ENCODE measurements at regions not wholly inside any gene's neighbourhood (a gene's known extent, or its start where the extent isn't known, plus 50 kb on each side); places are given as distances from the start of the nearest gene placed in this dataset.
"Not testable (repeated sequence)": the region's sequence is repeated elsewhere in the genome, so short reads cannot be mapped to it uniquely, and the experiment has no call there.

DNA sequence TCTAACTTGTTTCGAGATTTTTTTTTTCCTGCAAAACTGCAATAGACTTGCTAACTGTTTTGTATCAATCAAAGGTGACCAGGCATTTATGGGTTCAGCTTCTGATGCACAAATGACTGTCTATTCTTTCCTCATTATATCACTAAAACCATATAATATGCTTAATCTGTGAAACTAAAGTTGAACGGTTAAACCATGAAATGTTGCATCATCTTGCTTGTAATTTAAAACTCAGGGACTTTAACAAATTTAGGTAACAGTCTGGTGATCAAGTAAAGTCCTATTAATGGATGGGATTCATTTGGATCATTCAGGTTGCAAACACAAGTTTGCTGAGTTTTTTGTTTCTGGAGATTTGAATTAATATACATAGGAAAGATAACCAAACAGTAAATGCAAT lies 232.0 kb upstream of the LUZP2 start:
- DNase-seq (no peak), ATAC-seq (replicated peaks in 1 of 2) (no peak)
- H3K4me1 Mint-ChIP-seq (ENCODE audit: low read depth): no peaks in the 10 kb centered on the region
- peaks cover 5 to 8% of the 10 kb centered on the region in 2 donors for H3K9me3 Mint-ChIP-seq
- H3K27me3 Mint-ChIP-seq (ENCODE audit: low read depth): no peaks in the 10 kb centered on the region
- no peaks in the 10 kb centered on the region for H3K36me3 Mint-ChIP-seq (ENCODE audit: insufficient read depth in 2 of 2)
- H3K4me3 Mint-ChIP-seq: no peak overlapping the region
- no peak overlapping the region for H3K27ac Mint-ChIP-seq

DNA sequence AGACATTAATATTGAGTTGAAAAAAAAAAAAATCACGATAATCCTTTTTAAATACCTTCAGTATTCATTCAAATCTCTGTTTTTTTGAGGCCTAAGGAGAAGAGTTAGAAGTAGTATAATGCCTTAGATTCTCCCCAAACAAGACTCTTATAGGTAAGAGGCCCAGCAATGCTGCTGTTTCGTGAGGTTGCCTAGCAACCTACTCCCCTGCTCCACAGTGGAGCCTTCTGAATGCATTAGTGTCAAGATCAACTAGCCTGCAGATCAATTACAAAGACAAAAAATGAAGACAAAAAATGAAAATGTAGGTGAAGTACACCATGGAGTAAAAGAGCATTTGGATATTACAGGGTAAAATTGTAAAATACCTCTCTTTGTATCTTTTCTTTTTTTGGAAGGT lies 229.8 kb upstream of the LUZP2 start:
- no peak overlapping the region for H3K27ac Mint-ChIP-seq
- no peak overlapping the region for H3K4me3 Mint-ChIP-seq
- no peaks in the 10 kb centered on the region for H3K36me3 Mint-ChIP-seq (ENCODE audit: insufficient read depth in 2 of 2)
- peaks cover 5 to 11% of the 10 kb centered on the region in 2 donors for H3K9me3 Mint-ChIP-seq
- DNase-seq: no peak
- no peaks in the 10 kb centered on the region for H3K27me3 Mint-ChIP-seq (ENCODE audit: low read depth)
- no peaks in the 10 kb centered on the region for H3K4me1 Mint-ChIP-seq (ENCODE audit: low read depth)
- ATAC-seq (replicated peaks in 1 of 2): no peak

DNA sequence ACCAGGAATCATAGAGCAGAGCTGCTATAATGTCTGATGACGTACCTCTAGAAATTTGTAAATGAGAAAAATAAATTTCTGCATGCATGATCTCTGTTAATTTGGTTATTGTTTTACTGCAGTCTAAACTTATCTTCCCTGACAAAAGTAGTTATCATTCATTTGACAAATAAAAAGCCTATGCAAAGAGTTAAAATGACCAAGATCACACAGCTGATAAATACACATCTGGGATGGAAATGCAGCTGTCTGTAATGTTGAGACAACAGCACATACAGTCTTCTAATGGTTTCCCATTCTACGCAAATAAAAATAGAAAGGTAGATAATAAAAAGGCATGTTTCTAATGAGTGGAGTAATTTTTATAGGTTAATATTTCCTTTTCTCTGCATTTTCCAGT lies 225.1 kb upstream of the LUZP2 start:
- Mint-ChIP-seq H3K27me3 (ENCODE audit: low read depth) (no peaks in the 10 kb centered on the region), H3K9me3 (peaks cover 11 to 12% of the 10 kb centered on the region in 2 donors), H3K36me3 (ENCODE audit: insufficient read depth in 2 of 2) (peaks cover 0 to 2% of the 10 kb centered on the region in 2 donors), H3K4me3 (no peak overlapping the region), H3K4me1 (ENCODE audit: low read depth) (no peaks in the 10 kb centered on the region), H3K27ac (no peak overlapping the region)
- ATAC-seq (replicated peaks in 1 of 2) (no peak), DNase-seq (no peak)

- H3K4me3 Mint-ChIP-seq; H3K9me3 Mint-ChIP-seq; H3K36me3 Mint-ChIP-seq (ENCODE audit: insufficient read depth in 2 of 2); H3K27me3 Mint-ChIP-seq (ENCODE audit: low read depth); H3K27ac Mint-ChIP-seq; DNase-seq; ATAC-seq (replicated peaks in 1 of 2); H3K4me1 Mint-ChIP-seq (ENCODE audit: low read depth): not testable (repeated sequence)
These were observed 222.6 kb upstream of the LUZP2 start for GRCh38 chr11:24274214-24274781.

DNA sequence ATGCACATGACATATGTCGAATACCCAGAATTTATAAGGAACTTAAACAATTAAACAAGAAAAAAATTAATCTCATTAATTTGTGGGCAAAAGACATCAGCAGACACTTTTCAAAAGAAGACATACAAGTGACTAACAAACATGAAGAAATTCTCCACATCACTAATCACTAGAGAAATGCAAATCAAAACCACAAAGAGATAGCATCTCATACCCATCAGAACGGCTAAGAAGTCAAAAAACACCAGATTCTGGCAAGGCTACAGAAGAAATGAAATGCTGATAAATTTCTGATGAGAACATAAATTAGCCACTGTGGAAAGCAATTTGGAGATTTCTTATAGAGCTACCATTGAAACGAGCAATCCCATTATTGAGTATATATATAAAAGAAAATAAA lies 210.6 kb upstream of the LUZP2 start:
- Mint-ChIP-seq H3K36me3 (ENCODE audit: insufficient read depth in 2 of 2) (peaks cover 0 to 2% of the 10 kb centered on the region in 2 donors), H3K27ac (no peak overlapping the region), H3K27me3 (ENCODE audit: low read depth) (no peaks in the 10 kb centered on the region), H3K4me1 (ENCODE audit: low read depth) (no peaks in the 10 kb centered on the region), H3K4me3 (no peak overlapping the region), H3K9me3 (peaks cover 13 to 20% of the 10 kb centered on the region in 2 donors)
- DNase-seq (no peak), ATAC-seq (replicated peaks in 1 of 2) (no peak)

DNA sequence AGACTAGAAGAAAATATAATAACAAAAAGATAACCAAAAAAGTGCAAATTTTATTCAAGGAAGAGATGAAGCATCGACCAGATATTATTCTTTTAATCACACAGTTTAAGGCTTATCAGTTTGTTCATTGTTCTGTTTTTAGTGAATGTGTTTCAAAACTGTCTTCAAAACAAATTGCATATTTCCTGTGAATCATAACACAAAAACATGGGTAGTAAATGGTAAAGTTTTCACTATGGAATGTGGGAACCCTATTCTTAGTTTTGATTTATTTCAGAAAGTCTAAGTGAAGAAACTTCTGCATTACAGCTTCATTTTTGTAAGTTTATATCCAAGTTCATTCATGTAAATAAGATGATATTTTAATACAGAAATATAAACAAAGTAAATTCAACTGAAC lies 207.6 kb upstream of the LUZP2 start:
- H3K4me3 Mint-ChIP-seq: no peak overlapping the region
- peaks cover 0 to 2% of the 10 kb centered on the region in 2 donors for H3K36me3 Mint-ChIP-seq (ENCODE audit: insufficient read depth in 2 of 2)
- DNase-seq (no peak), ATAC-seq (replicated peaks in 1 of 2) (no peak)
- H3K27ac Mint-ChIP-seq: no peak overlapping the region
- no peaks in the 10 kb centered on the region for H3K27me3 Mint-ChIP-seq (ENCODE audit: low read depth)
- peaks cover 12 to 18% of the 10 kb centered on the region in 2 donors for H3K9me3 Mint-ChIP-seq
- no peaks in the 10 kb centered on the region for H3K4me1 Mint-ChIP-seq (ENCODE audit: low read depth)

DNA sequence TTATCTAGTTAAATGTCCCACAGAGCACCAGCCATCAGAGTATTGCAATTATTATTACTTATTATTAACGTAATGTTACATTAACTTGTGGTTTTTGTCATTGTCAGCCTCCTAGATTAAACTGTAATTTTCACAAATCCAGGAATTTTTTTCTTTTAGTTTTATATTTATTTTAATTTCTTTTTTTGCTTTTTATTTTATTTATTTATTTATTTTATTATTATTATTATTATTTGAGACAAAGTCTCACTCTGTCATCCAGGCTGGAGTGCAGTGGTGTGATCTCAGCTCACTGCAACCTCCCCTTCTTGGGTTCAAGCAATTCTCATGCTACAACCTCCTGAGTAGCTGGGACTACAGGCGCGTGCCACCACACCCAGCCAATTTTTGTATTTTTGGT lies 202.9 kb upstream of the LUZP2 start:
- H3K36me3 Mint-ChIP-seq (ENCODE audit: insufficient read depth in 2 of 2): peaks cover 0 to 2% of the 10 kb centered on the region in 2 donors
- no peak for DNase-seq
- peaks cover 0 to 11% of the 10 kb centered on the region in 2 donors for H3K9me3 Mint-ChIP-seq
- H3K27ac Mint-ChIP-seq: no peak overlapping the region
- no peak for ATAC-seq (replicated peaks in 1 of 2)
- no peaks in the 10 kb centered on the region for H3K27me3 Mint-ChIP-seq (ENCODE audit: low read depth)
- no peak overlapping the region for H3K4me3 Mint-ChIP-seq
- no peaks in the 10 kb centered on the region for H3K4me1 Mint-ChIP-seq (ENCODE audit: low read depth)

DNA sequence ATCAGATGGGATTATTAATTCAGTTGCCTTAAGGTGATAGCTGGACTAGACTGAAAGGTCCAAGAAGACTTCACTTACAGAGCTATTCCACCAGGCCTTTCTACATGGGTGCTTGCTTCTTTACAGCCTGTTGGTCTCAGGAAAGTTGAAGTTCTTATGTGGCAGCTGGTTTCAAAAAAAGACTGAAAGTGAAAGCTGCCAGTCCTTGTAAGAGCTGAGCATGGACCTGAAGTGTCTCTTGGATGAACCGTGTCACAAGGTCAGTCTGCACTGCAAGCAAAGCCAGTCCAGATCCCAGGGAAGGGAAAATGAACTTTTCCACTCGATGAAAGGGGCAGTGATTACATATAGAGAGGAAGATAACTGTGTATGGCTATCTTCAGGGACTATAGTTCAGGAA lies 201.5 kb upstream of the LUZP2 start:
- DNase-seq: no peak
- Mint-ChIP-seq H3K27ac (no peak overlapping the region), H3K9me3 (peaks cover 2 to 14% of the 10 kb centered on the region in 2 donors), H3K4me1 (ENCODE audit: low read depth) (no peaks in the 10 kb centered on the region), H3K4me3 (no peak overlapping the region), H3K27me3 (ENCODE audit: low read depth) (no peaks in the 10 kb centered on the region), H3K36me3 (ENCODE audit: insufficient read depth in 2 of 2) (peaks cover 0 to 2% of the 10 kb centered on the region in 2 donors)
- ATAC-seq (replicated peaks in 1 of 2): no peak

DNA sequence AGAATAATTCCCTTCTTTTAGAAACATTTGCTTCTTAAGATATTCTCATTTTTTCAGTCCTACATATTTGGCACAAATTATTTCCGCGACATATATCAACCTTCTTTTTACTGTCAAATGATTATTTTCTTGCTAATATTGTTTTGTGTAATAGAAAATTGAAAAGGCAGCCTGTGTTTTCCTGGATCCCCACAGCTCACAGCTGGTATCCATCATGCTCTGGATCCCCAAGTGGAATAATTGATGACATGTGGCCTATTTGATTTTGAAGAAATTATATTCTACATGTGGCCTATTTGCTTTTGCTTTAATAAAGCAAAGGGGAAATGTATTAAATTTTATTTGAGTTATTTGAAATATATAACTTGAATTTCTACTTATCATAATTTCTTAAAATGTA lies 199.4 kb upstream of the LUZP2 start:
- ATAC-seq (replicated peaks in 1 of 2): no peak
- DNase-seq: no peak
- peaks cover 0 to 2% of the 10 kb centered on the region in 2 donors for H3K36me3 Mint-ChIP-seq (ENCODE audit: insufficient read depth in 2 of 2)
- H3K9me3 Mint-ChIP-seq: peaks cover 4 to 18% of the 10 kb centered on the region in 2 donors
- no peaks in the 10 kb centered on the region for H3K27me3 Mint-ChIP-seq (ENCODE audit: low read depth)
- H3K27ac Mint-ChIP-seq: no peak overlapping the region
- H3K4me1 Mint-ChIP-seq (ENCODE audit: low read depth): no peaks in the 10 kb centered on the region
- no peak overlapping the region for H3K4me3 Mint-ChIP-seq

DNA sequence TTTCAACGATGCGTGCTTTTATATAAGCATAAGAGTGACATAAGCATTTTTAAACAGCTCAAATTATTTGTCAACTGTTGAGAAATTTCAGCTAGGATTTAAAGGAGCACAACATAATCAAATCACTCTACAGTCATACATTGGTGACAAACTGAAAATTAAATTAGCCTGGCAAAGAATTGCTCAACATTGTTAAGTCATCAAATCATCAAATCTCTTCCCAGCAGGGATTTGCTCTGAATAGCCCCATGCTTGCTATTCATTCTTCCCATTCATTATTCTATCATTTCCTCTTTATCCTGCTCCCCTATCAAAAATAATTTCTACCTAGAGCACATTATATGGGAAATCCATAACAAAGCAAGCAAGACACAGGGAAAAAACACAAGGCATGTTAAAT lies 198.7 kb upstream of the LUZP2 start:
- DNase-seq: no peak
- Mint-ChIP-seq H3K27me3 (ENCODE audit: low read depth) (no peaks in the 10 kb centered on the region), H3K9me3 (peaks cover 4 to 11% of the 10 kb centered on the region in 2 donors), H3K4me1 (ENCODE audit: low read depth) (no peaks in the 10 kb centered on the region), H3K27ac (no peak overlapping the region), H3K4me3 (no peak overlapping the region), H3K36me3 (ENCODE audit: insufficient read depth in 2 of 2) (peaks cover 0 to 2% of the 10 kb centered on the region in 2 donors)
- ATAC-seq (replicated peaks in 1 of 2): no peak

- peaks cover 4 to 11% of the 10 kb centered on the region in 2 donors for H3K9me3 Mint-ChIP-seq
- ATAC-seq (replicated peaks in 1 of 2) (no peak), DNase-seq (no peak)
- no peaks in the 10 kb centered on the region for H3K4me1 Mint-ChIP-seq (ENCODE audit: low read depth)
- no peak overlapping the region for H3K27ac Mint-ChIP-seq
- no peak overlapping the region for H3K4me3 Mint-ChIP-seq
- H3K36me3 Mint-ChIP-seq (ENCODE audit: insufficient read depth in 2 of 2): peaks cover 2 to 3% of the 10 kb centered on the region in 2 donors
- H3K27me3 Mint-ChIP-seq (ENCODE audit: low read depth): no peaks in the 10 kb centered on the region
These were observed 184.9 kb upstream of the LUZP2 start for GRCh38 chr11:24311974-24312373.

DNA sequence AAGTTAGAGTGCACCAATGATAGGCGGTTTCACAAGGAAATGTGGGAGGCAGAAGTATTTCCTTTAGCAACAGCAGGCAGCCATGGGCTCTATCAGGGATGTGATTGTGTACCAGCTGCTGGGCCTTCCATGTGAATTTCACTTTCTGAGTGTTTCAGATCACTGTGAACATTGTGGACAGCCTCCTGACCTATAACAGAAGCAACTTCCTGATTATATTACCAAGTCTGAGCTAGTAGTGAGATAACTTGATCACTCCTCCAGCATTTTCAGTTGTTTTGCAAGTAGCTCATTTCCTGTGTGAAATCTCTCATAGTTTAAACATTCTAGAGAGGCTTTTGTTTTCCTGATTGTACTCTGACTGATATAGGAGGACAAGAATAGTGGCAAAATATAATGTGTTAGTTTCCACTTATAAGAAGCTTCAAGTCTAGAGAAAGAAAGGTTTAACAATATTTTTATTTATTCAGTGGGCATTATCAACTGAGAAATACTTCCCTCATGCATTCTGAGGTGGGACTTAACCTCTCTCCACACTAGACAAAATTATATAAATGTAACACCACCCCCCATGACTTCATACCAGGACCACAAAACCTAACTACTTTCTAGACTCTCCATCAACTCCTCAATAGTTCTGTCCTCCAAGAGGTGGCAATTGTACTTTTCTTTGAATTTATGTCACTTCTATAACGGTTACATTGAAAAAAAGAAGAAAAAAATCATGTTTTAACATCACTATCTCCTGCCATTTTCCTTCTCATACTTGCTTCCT lies 184.2 kb upstream of the LUZP2 start:
- no peak for ATAC-seq (replicated peaks in 1 of 2)
- H3K27ac Mint-ChIP-seq: no peak overlapping the region
- peaks cover 2 to 3% of the 10 kb centered on the region in 2 donors for H3K36me3 Mint-ChIP-seq (ENCODE audit: insufficient read depth in 2 of 2)
- peaks cover 5 to 13% of the 10 kb centered on the region in 2 donors for H3K9me3 Mint-ChIP-seq
- H3K27me3 Mint-ChIP-seq (ENCODE audit: low read depth): no peaks in the 10 kb centered on the region
- H3K4me3 Mint-ChIP-seq: no peak overlapping the region
- no peak for DNase-seq
- H3K4me1 Mint-ChIP-seq (ENCODE audit: low read depth): no peaks in the 10 kb centered on the region

DNA sequence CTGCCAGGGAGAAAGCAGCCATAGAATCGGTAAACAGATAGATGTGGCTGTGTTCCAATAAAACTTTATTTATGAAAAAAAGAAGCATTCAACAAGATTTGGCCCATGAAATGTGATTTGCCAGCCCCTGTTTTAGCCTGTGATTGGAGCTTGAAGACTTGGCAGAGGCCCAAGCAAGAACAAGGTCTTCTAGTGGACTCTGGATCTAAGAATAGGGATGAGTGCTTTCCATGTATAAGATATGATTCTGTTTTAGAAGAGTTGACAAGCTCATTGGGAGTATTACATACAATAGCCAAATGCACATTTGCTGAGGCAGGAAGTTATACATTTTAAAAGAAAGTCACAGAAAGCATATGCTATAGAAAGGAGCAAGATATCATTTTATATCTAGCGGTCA lies 175.6 kb upstream of the LUZP2 start:
- Mint-ChIP-seq H3K9me3 (peaks cover 7 to 9% of the 10 kb centered on the region in 2 donors), H3K27ac (no peak overlapping the region), H3K27me3 (ENCODE audit: low read depth) (no peaks in the 10 kb centered on the region), H3K4me1 (ENCODE audit: low read depth) (no peaks in the 10 kb centered on the region), H3K4me3 (no peak overlapping the region), H3K36me3 (ENCODE audit: insufficient read depth in 2 of 2) (no peaks in the 10 kb centered on the region)
- ATAC-seq (replicated peaks in 1 of 2) (no peak), DNase-seq (no peak)

GRCh38 chr11:24324211-24324610 lies 172.6 kb upstream of the LUZP2 start:
- Mint-ChIP-seq H3K9me3 (peaks cover 0 to 7% of the 10 kb centered on the region in 2 donors), H3K4me3 (no peak overlapping the region), H3K4me1 (ENCODE audit: low read depth) (no peaks in the 10 kb centered on the region), H3K27ac (no peak overlapping the region), H3K36me3 (ENCODE audit: insufficient read depth in 2 of 2) (no peaks in the 10 kb centered on the region), H3K27me3 (ENCODE audit: low read depth) (no peaks in the 10 kb centered on the region)
- DNase-seq (no peak), ATAC-seq (replicated peaks in 1 of 2) (no peak)

Data from activated T-cell treated with anti-CD3 and anti-CD28 coated beads, Interleukin-2, amount 50 U/mL, for 72 hours (primary cell).